IPS-NIHi7 (cell line): ENCODE measurements at regions not wholly inside any gene's neighbourhood (a gene's known extent, or its start where the extent isn't known, plus 50 kb on each side); places are given as distances from the start of the nearest gene placed in this dataset.
"Not testable (repeated sequence)": the region's sequence is repeated elsewhere in the genome, so short reads cannot be mapped to it uniquely, and the experiment has no call there.

ENCODE experiments used
- DNase-seq: peaks from one replicate; pipeline ENCODE4 v3.0.0; 2012; ENCODE audit warnings: mixed read lengths; ENCODE audit errors: extremely low spot score

- not testable (repeated sequence) for DNase-seq
These were observed 159.4 kb downstream of the SKIDA1 start for GRCh38 chr10:21366108-21366507.

- DNase-seq: peak; percentile 82
These were observed 161.0 kb downstream of the SKIDA1 start for GRCh38 chr10:21364196-21365114.

- no peak for DNase-seq
These were observed 161.8 kb downstream of the SKIDA1 start for GRCh38 chr10:21363731-21364104.

- no peak for DNase-seq
These were observed 162.3 kb downstream of the SKIDA1 start for GRCh38 chr10:21363092-21363730.

GRCh38 chr10:21359202-21359601 lies 166.3 kb downstream of the SKIDA1 start:
- no peak for DNase-seq

GRCh38 chr10:21355591-21356011 lies 169.9 kb downstream of the SKIDA1 start:
- DNase-seq: no peak

GRCh38 chr10:21352886-21353285 lies 172.6 kb downstream of the SKIDA1 start:
- no peak for DNase-seq

GRCh38 chr10:21351594-21351993 lies 173.9 kb downstream of the SKIDA1 start:
- not testable (repeated sequence) for DNase-seq

- no peak for DNase-seq
These were observed 175.6 kb downstream of the SKIDA1 start for GRCh38 chr10:21349912-21350286.

- no peak for DNase-seq
These were observed 177.7 kb downstream of the SKIDA1 start for GRCh38 chr10:21347785-21348170.

- no peak for DNase-seq
These were observed 178.3 kb downstream of the SKIDA1 start for GRCh38 chr10:21347043-21347784.

GRCh38 chr10:21343087-21343486 lies 182.4 kb downstream of the SKIDA1 start:
- DNase-seq: no peak

GRCh38 chr10:21342499-21342898 lies 183.0 kb downstream of the SKIDA1 start:
- not testable (repeated sequence) for DNase-seq

- no peak for DNase-seq
These were observed 185.2 kb downstream of the SKIDA1 start for GRCh38 chr10:21340331-21340730.

GRCh38 chr10:21337171-21337792 lies 188.2 kb downstream of the SKIDA1 start:
- DNase-seq: no peak

GRCh38 chr10:21336476-21337170 lies 188.9 kb downstream of the SKIDA1 start:
- DNase-seq: peak; percentile 86

- DNase-seq: no peak
These were observed 190.4 kb downstream of the SKIDA1 start for GRCh38 chr10:21334891-21335696.

- DNase-seq: no peak
These were observed 194.9 kb downstream of the SKIDA1 start for GRCh38 chr10:21330628-21331020.

- DNase-seq: no peak
These were observed 195.4 kb downstream of the SKIDA1 start for GRCh38 chr10:21329995-21330627.
